ENCODE measurements at regions not wholly inside any gene's neighbourhood (a gene's known extent, or its start where the extent isn't known, plus 50 kb on each side); places are given as distances from the start of the nearest gene placed in this dataset.

DNA sequence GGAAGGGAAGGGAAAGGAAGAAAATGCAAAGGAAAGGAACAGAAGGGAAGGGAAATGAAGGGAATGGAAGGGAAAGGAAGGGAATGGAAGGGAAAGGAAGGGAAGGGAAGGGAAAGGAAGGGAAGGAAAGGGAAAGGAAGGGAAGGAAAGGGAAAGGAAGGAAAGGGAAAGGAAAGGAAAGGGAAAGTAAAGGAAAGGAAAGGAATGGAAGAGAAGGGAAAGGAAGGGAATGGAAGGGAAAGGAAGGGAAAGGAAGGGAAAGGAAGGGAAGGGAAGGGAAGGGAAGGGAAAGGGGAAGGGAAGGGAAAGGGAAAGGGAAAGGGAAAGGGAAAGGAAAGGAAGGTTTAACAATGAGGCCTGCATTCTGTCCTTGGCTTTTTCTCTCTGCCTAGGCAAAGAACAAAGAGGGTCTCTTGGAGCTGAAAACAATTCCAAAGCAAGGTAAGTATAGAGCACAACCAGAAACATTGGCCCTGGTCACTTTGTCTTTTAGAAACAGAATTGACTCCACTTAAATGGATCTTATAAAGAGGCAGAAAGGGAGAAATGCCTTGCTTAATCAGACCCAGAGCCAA lies 525.9 kb upstream of the TMPO start:
- TF ChIP-seq, protein P1, sequence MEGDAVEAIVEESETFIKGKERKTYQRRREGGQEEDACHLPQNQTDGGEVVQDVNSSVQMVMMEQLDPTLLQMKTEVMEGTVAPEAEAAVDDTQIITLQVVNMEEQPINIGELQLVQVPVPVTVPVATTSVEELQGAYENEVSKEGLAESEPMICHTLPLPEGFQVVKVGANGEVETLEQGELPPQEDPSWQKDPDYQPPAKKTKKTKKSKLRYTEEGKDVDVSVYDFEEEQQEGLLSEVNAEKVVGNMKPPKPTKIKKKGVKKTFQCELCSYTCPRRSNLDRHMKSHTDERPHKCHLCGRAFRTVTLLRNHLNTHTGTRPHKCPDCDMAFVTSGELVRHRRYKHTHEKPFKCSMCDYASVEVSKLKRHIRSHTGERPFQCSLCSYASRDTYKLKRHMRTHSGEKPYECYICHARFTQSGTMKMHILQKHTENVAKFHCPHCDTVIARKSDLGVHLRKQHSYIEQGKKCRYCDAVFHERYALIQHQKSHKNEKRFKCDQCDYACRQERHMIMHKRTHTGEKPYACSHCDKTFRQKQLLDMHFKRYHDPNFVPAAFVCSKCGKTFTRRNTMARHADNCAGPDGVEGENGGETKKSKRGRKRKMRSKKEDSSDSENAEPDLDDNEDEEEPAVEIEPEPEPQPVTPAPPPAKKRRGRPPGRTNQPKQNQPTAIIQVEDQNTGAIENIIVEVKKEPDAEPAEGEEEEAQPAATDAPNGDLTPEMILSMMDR (conservative IDR thresholded peaks at IDR 0.05; ENCODE audit: low read length): no peak
- TF ChIP-seq EZH2phosphoT487 (IDR thresholded peaks at IDR 0.05; ENCODE audit: borderline replicate concordance, low read depth, low read length): no peak
